DND-41 (cell line): ENCODE measurements at regions not wholly inside any gene's neighbourhood (a gene's known extent, or its start where the extent isn't known, plus 50 kb on each side); places are given as distances from the start of the nearest gene placed in this dataset.

Experiments
- ATAC-seq: fragments of 200-7000 bp; cut with Tn5 transposase; 3 replicates; pipeline ENCODE4 v1.9.1; 2021; ENCODE audit warnings: low read depth; ENCODE audit not compliant: insufficient read depth
- DNase-seq: peaks from one replicate; pipeline ENCODE4 v3.0.0-alpha.2; 2020
- H2AFZ ChIP-seq: 2 replicates; pipeline ENCODE4 v1.6.0; 2012; ENCODE audit warnings: low read depth, low read length
- H3K27ac ChIP-seq: 2 replicates; pipeline ENCODE4 v1.5.1; 2012; ENCODE audit warnings: low read length, inconsistent platforms
- H3K27me3 ChIP-seq: fragments of 200-600 bp; sonication (generic); 2 replicates; pipeline ENCODE4 v1.6.0; 2012; ENCODE audit warnings: low read length, mild to moderate bottlenecking, inconsistent platforms; ENCODE audit not compliant: insufficient read depth, poor library complexity
- H3K36me3 ChIP-seq: 2 replicates; pipeline ENCODE4 v1.5.1; 2012; ENCODE audit warnings: low read length, inconsistent platforms; ENCODE audit not compliant: insufficient read depth
- H3K4me1 ChIP-seq: 2 replicates; pipeline ENCODE4 v1.5.1; 2012; ENCODE audit warnings: mild to moderate bottlenecking, low read length; ENCODE audit not compliant: insufficient read depth
- H3K4me2 ChIP-seq: 2 replicates; pipeline ENCODE4 v1.6.0; 2012; ENCODE audit warnings: mild to moderate bottlenecking, moderate library complexity, low read length, inconsistent platforms; ENCODE audit not compliant: insufficient read depth
- H3K4me3 ChIP-seq, 2 experiments: fragments of 200-600 bp in 1 of 2; shearing (Covaris generic) in 1 of 2; 2 replicates each; pipeline ENCODE4 v1.5.1; 2012 to 2016; ENCODE audit warnings: inconsistent platforms in 2 of 2, low read length in 2 of 2, mild to moderate bottlenecking in 2 of 2, low read depth in 1 of 2, moderate library complexity in 1 of 2
- H3K79me2 ChIP-seq: 2 replicates; pipeline ENCODE4 v1.6.0; 2012; ENCODE audit warnings: low read length, inconsistent platforms; ENCODE audit not compliant: insufficient read depth
- H3K9ac ChIP-seq: 2 replicates; pipeline ENCODE4 v1.6.0; 2012; ENCODE audit warnings: low read depth, mild to moderate bottlenecking, inconsistent platforms, low read length, moderate library complexity
- H3K9me3 ChIP-seq: 2 replicates; pipeline ENCODE4 v1.5.1; 2012; ENCODE audit warnings: low read length, moderate library complexity, mild to moderate bottlenecking, inconsistent platforms; ENCODE audit not compliant: insufficient read depth, severe bottlenecking
- H4K20me1 ChIP-seq: 2 replicates; pipeline ENCODE4 v1.6.0; 2012; ENCODE audit warnings: low read length; ENCODE audit not compliant: insufficient read depth
- EZH2 ChIP-seq: IDR thresholded peaks from 3 replicates; pipeline ENCODE4 v1.6.1; 2012; ENCODE audit warnings: borderline replicate concordance, low read depth, mild to moderate bottlenecking, moderate library complexity, low read length, inconsistent platforms; ENCODE audit not compliant: severe bottlenecking
- TF ChIP-seq, protein P1 (sequence below): IDR thresholded peaks from 2 replicates; pipeline ENCODE4 v1.5.1; 2012; ENCODE audit warnings: borderline replicate concordance, low read length, moderate library complexity, mild to moderate bottlenecking; ENCODE audit not compliant: poor library complexity, severe bottlenecking; ENCODE audit errors: extremely low read depth

DNA sequence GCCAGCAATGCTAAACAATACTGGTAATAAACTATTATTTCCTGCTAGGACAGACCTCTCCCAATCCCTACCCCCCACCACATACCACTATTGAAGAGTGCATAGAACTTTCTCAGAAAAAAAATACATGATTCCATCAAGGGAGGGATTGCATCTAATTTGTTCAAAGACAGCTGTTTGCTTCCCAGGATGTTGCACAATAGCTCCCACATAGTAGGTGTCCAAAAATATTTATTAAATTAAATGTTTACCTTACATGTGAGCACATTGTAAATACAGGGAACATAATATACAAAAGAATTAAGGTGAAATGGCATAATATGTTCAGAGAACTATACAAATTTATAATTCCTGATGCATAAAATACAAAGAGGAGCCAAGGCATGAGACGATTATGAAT is 1111.8 kb upstream of the LCORL start:
- H3K27ac ChIP-seq, result no peak overlapping the region
- H3K9ac ChIP-seq, result no peak overlapping the region
- no peak overlapping the region for H3K4me3 ChIP-seq
- H3K9me3 ChIP-seq, result no peaks in the 10 kb centered on the region
- no peak for ATAC-seq
- no peak overlapping the region for H2AFZ ChIP-seq
- no peaks in the 10 kb centered on the region for H3K36me3 ChIP-seq
- H3K4me2 ChIP-seq, result no peak overlapping the region
- no peaks in the 10 kb centered on the region for H3K79me2 ChIP-seq
- no peaks in the 10 kb centered on the region for H3K4me1 ChIP-seq
- H3K27me3 ChIP-seq, result no peaks in the 10 kb centered on the region
- no peak for DNase-seq
- H4K20me1 ChIP-seq, result no peaks in the 10 kb centered on the region
- TF ChIP-seq EZH2, result no peak
- TF ChIP-seq, protein P1, sequence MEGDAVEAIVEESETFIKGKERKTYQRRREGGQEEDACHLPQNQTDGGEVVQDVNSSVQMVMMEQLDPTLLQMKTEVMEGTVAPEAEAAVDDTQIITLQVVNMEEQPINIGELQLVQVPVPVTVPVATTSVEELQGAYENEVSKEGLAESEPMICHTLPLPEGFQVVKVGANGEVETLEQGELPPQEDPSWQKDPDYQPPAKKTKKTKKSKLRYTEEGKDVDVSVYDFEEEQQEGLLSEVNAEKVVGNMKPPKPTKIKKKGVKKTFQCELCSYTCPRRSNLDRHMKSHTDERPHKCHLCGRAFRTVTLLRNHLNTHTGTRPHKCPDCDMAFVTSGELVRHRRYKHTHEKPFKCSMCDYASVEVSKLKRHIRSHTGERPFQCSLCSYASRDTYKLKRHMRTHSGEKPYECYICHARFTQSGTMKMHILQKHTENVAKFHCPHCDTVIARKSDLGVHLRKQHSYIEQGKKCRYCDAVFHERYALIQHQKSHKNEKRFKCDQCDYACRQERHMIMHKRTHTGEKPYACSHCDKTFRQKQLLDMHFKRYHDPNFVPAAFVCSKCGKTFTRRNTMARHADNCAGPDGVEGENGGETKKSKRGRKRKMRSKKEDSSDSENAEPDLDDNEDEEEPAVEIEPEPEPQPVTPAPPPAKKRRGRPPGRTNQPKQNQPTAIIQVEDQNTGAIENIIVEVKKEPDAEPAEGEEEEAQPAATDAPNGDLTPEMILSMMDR, result no peak

GRCh38 chr4:19130866-19131265 is 1109.3 kb upstream of the LCORL start:
- Histone ChIP-seq H3K9ac (no peak overlapping the region), H3K27ac (no peak overlapping the region), H3K4me1 (no peaks in the 10 kb centered on the region), H3K36me3 (no peaks in the 10 kb centered on the region), H4K20me1 (no peaks in the 10 kb centered on the region), H3K79me2 (no peaks in the 10 kb centered on the region), H3K9me3 (no peaks in the 10 kb centered on the region), H3K4me3 (no peak overlapping the region), H3K4me2 (no peak overlapping the region), H2AFZ (no peak overlapping the region), H3K27me3 (no peaks in the 10 kb centered on the region)
- no peak for TF ChIP-seq EZH2
- TF ChIP-seq, protein P1, result no peak
- DNase-seq (no peak), ATAC-seq (no peak)

DNA sequence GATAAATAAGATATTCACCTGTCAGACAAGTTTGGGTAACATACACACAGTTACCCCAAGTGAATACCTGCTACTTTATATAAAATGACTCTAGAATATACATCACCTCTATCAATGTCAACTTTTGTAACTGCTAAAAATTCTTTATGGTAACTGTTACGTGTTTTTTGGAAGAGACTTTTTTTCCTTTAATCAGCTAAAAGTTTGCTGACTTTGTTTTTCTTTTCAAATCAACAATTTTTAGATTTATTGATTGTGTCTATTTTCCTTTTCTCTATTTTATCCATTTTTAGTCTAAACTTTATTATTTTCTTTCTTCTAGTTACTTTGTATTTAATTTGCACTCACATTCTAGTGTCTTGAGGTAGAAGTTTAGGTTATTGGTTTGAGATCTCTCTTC is 1106.6 kb upstream of the LCORL start:
- TF ChIP-seq, protein P1, result no peak
- no peak for TF ChIP-seq EZH2
- Histone ChIP-seq H3K79me2 (no peaks in the 10 kb centered on the region), H3K4me2 (no peak overlapping the region)

GRCh38 chr4:19126903-19127302 is 1105.3 kb upstream of the LCORL start:
- H3K27me3 ChIP-seq, result no peaks in the 10 kb centered on the region
- DNase-seq (no peak), ATAC-seq (no peak)
- no peaks in the 10 kb centered on the region for H3K4me1 ChIP-seq
- no peak for TF ChIP-seq EZH2
- TF ChIP-seq, protein P1, result no peak
- H3K36me3 ChIP-seq, result no peaks in the 10 kb centered on the region
- H3K4me2 ChIP-seq, result no peak overlapping the region
- no peak overlapping the region for H3K4me3 ChIP-seq
- H3K27ac ChIP-seq, result no peak overlapping the region
- no peaks in the 10 kb centered on the region for H3K79me2 ChIP-seq
- H2AFZ ChIP-seq, result no peak overlapping the region
- H3K9me3 ChIP-seq, result no peaks in the 10 kb centered on the region
- no peaks in the 10 kb centered on the region for H4K20me1 ChIP-seq
- no peak overlapping the region for H3K9ac ChIP-seq

More for the DNA sequence above, 1106.6 kb upstream of the LCORL start:
- Histone ChIP-seq H3K9ac (no peak overlapping the region), H3K4me1 (no peaks in the 10 kb centered on the region), H2AFZ (no peak overlapping the region), H3K27me3 (no peaks in the 10 kb centered on the region), H4K20me1 (no peaks in the 10 kb centered on the region), H3K27ac (no peak overlapping the region), H3K9me3 (no peaks in the 10 kb centered on the region), H3K36me3 (no peaks in the 10 kb centered on the region), H3K4me3 (no peak overlapping the region)
- no peak for ATAC-seq
- no peak for DNase-seq
